ENCODE measurements at regions not wholly inside any gene's neighbourhood (a gene's known extent, or its start where the extent isn't known, plus 50 kb on each side); places are given as distances from the start of the nearest gene placed in this dataset.

GRCh38 chr3:168248383-168249204 is 152.9 kb upstream of the GOLIM4 start:
- H3K27me3 ChIP-seq (ENCODE audit: control insufficient read depth, insufficient read depth, low read length), result peaks cover 11% of the 10 kb centered on the region; the same call in 1 of the 2 replicates
- POLR2A ChIA-PET, result no interaction called here
- no peak for TF ChIP-seq CTCF (IDR thresholded peaks at IDR 0.05; ENCODE audit: insufficient read depth, low read depth, low read length)
- DNase-seq (ENCODE audit: low read depth), result no peak
- H3K36me3 ChIP-seq (ENCODE audit: control insufficient read depth, insufficient read depth, low read length), result no peaks in the 10 kb centered on the region
- CTCF ChIA-PET, result interaction anchor here (0.9 to 1.4 kb wide), 3 partner anchors 13 to 215 kb away, joined by 3 read pairs; no protein-coding TSS in a partner anchor
- peak overlapping the region; percentile 50 for H3K4me3 ChIP-seq (ENCODE audit: low read depth, low read length)

DNA sequence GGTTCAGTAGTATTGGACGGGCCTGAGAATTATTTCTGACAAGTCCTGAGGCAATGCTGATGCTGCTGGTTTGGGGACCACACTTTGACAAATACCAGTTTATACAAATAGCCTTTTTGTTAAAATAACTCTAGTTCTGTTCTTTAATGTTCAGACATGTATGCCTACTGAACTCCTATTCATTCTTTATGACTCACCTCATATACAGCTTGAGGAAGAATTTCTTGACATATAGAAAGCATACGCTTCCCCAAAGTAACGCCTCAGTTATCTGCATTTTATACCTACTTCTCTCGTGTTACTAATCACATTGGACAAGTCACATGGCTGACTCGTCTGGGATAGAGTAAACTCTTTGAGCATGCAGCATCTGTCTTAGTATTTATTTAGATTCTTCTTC is 145.4 kb upstream of the GOLIM4 start:
- no peak overlapping the region for H3K4me3 ChIP-seq (ENCODE audit: low read depth, low read length)
- ChIA-PET POLR2A (no interaction called here), CTCF (no interaction called here)
- no peaks in the 10 kb centered on the region for H3K27me3 ChIP-seq (ENCODE audit: control insufficient read depth, insufficient read depth, low read length)
- TF ChIP-seq CTCF (IDR thresholded peaks at IDR 0.05; ENCODE audit: insufficient read depth, low read depth, low read length), result no peak
- no peaks in the 10 kb centered on the region for H3K36me3 ChIP-seq (ENCODE audit: control insufficient read depth, insufficient read depth, low read length)
- DNase-seq (ENCODE audit: low read depth), result no peak

GRCh38 chr3:168239287-168239686 is 143.6 kb upstream of the GOLIM4 start:
- POLR2A ChIA-PET, result no interaction called here
- no peak overlapping the region for H3K4me3 ChIP-seq (ENCODE audit: low read depth, low read length)
- no peak for DNase-seq (ENCODE audit: low read depth)
- no peaks in the 10 kb centered on the region for H3K36me3 ChIP-seq (ENCODE audit: control insufficient read depth, insufficient read depth, low read length)
- no peaks in the 10 kb centered on the region for H3K27me3 ChIP-seq (ENCODE audit: control insufficient read depth, insufficient read depth, low read length)
- CTCF ChIA-PET, result no interaction called here
- no peak for TF ChIP-seq CTCF (IDR thresholded peaks at IDR 0.05; ENCODE audit: insufficient read depth, low read depth, low read length)

- POLR2A ChIA-PET, result no interaction called here
These were observed 137.3 kb upstream of the GOLIM4 start for GRCh38 chr3:168233001-168233400.

DNA sequence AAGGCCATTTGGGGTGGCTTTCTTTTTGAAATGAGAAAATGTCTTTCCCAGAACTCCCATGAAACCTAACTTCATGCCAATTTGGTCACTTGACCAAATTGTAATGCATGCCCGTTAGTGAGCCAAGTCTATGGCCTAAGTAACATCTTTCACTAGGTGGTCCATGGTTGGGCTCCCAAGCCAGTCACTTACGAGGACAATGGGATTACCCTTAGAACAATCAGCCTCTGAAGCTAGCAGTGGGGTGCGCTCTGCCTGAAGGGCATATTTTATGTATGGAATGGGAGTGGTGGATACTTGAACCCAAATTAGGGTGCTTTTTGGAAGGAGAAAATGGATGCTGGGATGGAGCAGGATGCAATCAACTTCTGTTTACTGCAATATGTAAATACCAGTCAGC is 127.4 kb upstream of the GOLIM4 start:
- Histone ChIP-seq H3K36me3 (ENCODE audit: control insufficient read depth, insufficient read depth, low read length) (no peaks in the 10 kb centered on the region), H3K27me3 (ENCODE audit: control insufficient read depth, insufficient read depth, low read length) (no peaks in the 10 kb centered on the region), H3K4me3 (ENCODE audit: low read depth, low read length) (no peak overlapping the region)
- ChIA-PET POLR2A (no interaction called here), CTCF (interaction anchor here (1.0 to 2.9 kb wide), 2 partner anchors 12 to 624 kb away, joined by 4 to 13 read pairs; no protein-coding TSS in a partner anchor)
- TF ChIP-seq CTCF (IDR thresholded peaks at IDR 0.05; ENCODE audit: insufficient read depth, low read depth, low read length), result no peak
- DNase-seq (ENCODE audit: low read depth), result no peak

More at GRCh38 chr3:168233001-168233400, 137.3 kb upstream of the GOLIM4 start:
- Histone ChIP-seq H3K4me3 (ENCODE audit: low read depth, low read length) (no peak overlapping the region), H3K36me3 (ENCODE audit: control insufficient read depth, insufficient read depth, low read length) (no peaks in the 10 kb centered on the region), H3K27me3 (ENCODE audit: control insufficient read depth, insufficient read depth, low read length) (no peaks in the 10 kb centered on the region)
- DNase-seq (ENCODE audit: low read depth), result no peak
- TF ChIP-seq CTCF (IDR thresholded peaks at IDR 0.05; ENCODE audit: insufficient read depth, low read depth, low read length), result no peak
- CTCF ChIA-PET, result no interaction called here

Measured in BJ (cell line).